Ascending aorta (tissue), 2 donors: ENCODE measurements at regions not wholly inside any gene's neighbourhood (a gene's known extent, or its start where the extent isn't known, plus 50 kb on each side); places are given as distances from the start of the nearest gene placed in this dataset.

Source experiments
- DNase-seq, 2 donors: peaks; one replicate each; pipeline ENCODE4 v3.0.0-alpha.2; 2019; ENCODE audit warnings: low spot score in 2 of 2
- H3K27ac ChIP-seq, 2 donors: fragments of 200-600 bp; sonication (generic); one replicate each; pipeline ENCODE4 v1.5.1; 2016 to 2017; ENCODE audit warnings: mild to moderate bottlenecking in 1 of 2
- H3K27me3 ChIP-seq: fragments of 200-600 bp; sonication (generic); one replicate; pipeline ENCODE4 v1.5.1; 2017
- H3K36me3 ChIP-seq, 2 donors: fragments of 200-600 bp; sonication (generic); one replicate each; pipeline ENCODE4 v1.5.1; 2016
- H3K4me1 ChIP-seq, 2 donors: fragments of 200-600 bp; sonication (generic); one replicate each; pipeline ENCODE4 v1.5.1; 2016 to 2017; ENCODE audit warnings: mild to moderate bottlenecking in 1 of 2
- H3K4me3 ChIP-seq, 2 donors: fragments of 200-600 bp; sonication (generic); one replicate each; pipeline ENCODE4 v1.5.1; 2016 to 2017; ENCODE audit warnings: mild to moderate bottlenecking in 1 of 2
- H3K9me3 ChIP-seq, 2 donors: fragments of 200-600 bp; sonication (generic); one replicate each; pipeline ENCODE4 v1.5.1; 2016
- intact Hi-C: fragments of 100-400 bp; cut with DNase I; formaldehyde crosslinking; loops from one replicate; pipeline ENCODE4 v1.15.1; 2023
- TF ChIP-seq, protein P1 (sequence below), 3 experiments: fragments of 200-600 bp in 2 of 3; fragments of 450-650 bp in 1 of 3; sonication (generic) in 2 of 3; IDR thresholded peaks; one replicate each; pipeline ENCODE4 v1.5.1; 2016 to 2019; ENCODE audit warnings: antibody characterized with exemption in 3 of 3, mild to moderate bottlenecking in 1 of 3, moderate library complexity in 1 of 3

DNA sequence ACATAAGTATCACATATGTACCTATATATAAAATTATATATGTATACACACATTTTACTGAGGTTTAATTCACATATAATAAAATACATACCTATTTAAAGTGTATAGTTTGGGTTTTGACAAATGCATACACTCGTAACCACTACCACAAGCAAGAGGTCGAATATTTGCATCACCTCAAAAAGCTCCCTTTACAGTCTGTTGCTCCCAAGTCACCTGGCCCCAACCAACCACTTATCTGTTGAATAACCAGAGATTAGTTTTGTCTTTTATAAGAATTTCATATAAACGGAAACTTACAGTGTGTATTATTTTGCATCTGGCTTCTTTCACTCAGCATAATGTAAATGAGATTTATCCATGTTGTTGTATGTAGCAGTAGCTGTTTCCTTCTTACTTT, 218.9 kb downstream of the MAT2B start:
- no peak for DNase-seq
- Histone ChIP-seq H3K9me3 (peaks cover 0 to 2% of the 10 kb centered on the region in 2 donors), H3K4me3 (no peak overlapping the region), H3K27me3 (no peaks in the 10 kb centered on the region), H3K27ac (no peak overlapping the region), H3K4me1 (no peaks in the 10 kb centered on the region), H3K36me3 (no peaks in the 10 kb centered on the region)
- TF ChIP-seq, protein P1, sequence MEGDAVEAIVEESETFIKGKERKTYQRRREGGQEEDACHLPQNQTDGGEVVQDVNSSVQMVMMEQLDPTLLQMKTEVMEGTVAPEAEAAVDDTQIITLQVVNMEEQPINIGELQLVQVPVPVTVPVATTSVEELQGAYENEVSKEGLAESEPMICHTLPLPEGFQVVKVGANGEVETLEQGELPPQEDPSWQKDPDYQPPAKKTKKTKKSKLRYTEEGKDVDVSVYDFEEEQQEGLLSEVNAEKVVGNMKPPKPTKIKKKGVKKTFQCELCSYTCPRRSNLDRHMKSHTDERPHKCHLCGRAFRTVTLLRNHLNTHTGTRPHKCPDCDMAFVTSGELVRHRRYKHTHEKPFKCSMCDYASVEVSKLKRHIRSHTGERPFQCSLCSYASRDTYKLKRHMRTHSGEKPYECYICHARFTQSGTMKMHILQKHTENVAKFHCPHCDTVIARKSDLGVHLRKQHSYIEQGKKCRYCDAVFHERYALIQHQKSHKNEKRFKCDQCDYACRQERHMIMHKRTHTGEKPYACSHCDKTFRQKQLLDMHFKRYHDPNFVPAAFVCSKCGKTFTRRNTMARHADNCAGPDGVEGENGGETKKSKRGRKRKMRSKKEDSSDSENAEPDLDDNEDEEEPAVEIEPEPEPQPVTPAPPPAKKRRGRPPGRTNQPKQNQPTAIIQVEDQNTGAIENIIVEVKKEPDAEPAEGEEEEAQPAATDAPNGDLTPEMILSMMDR (IDR thresholded peaks at IDR 0.05) = no peak
- intact Hi-C loops = no loop called here

- peaks cover 0 to 2% of the 10 kb centered on the region in 2 donors for H3K9me3 ChIP-seq
- no peak overlapping the region for H3K27ac ChIP-seq
- TF ChIP-seq, protein P1 (IDR thresholded peaks at IDR 0.05) = no peak
- no peaks in the 10 kb centered on the region for H3K4me1 ChIP-seq
- no peak for DNase-seq
- no peak overlapping the region for H3K4me3 ChIP-seq
- H3K36me3 ChIP-seq = no peaks in the 10 kb centered on the region
- no peaks in the 10 kb centered on the region for H3K27me3 ChIP-seq
- intact Hi-C loops = no loop called here
Observed at GRCh38 chr5:163727028-163727427, 221.6 kb downstream of the MAT2B start.

GRCh38 chr5:163730206-163730756, 224.9 kb downstream of the MAT2B start:
- peaks cover 0 to 2% of the 10 kb centered on the region in 2 donors for H3K9me3 ChIP-seq
- H3K27ac ChIP-seq = no peak overlapping the region
- no peaks in the 10 kb centered on the region for H3K36me3 ChIP-seq
- H3K4me3 ChIP-seq = no peak overlapping the region
- DNase-seq = no peak
- no peaks in the 10 kb centered on the region for H3K4me1 ChIP-seq
- intact Hi-C loops = no loop called here
- no peaks in the 10 kb centered on the region for H3K27me3 ChIP-seq
- TF ChIP-seq, protein P1 (IDR thresholded peaks at IDR 0.05) = no peak

- H3K4me1 ChIP-seq = no peaks in the 10 kb centered on the region
- no peak overlapping the region for H3K4me3 ChIP-seq
- no peak for DNase-seq
- H3K9me3 ChIP-seq = peaks cover 0 to 2% of the 10 kb centered on the region in 2 donors
- no peaks in the 10 kb centered on the region for H3K27me3 ChIP-seq
- TF ChIP-seq, protein P1 (IDR thresholded peaks at IDR 0.05) = no peak
- H3K27ac ChIP-seq = no peak overlapping the region
- H3K36me3 ChIP-seq = no peaks in the 10 kb centered on the region
- intact Hi-C loops = no loop called here
Observed at GRCh38 chr5:163731256-163731655, 225.8 kb downstream of the MAT2B start.

DNA sequence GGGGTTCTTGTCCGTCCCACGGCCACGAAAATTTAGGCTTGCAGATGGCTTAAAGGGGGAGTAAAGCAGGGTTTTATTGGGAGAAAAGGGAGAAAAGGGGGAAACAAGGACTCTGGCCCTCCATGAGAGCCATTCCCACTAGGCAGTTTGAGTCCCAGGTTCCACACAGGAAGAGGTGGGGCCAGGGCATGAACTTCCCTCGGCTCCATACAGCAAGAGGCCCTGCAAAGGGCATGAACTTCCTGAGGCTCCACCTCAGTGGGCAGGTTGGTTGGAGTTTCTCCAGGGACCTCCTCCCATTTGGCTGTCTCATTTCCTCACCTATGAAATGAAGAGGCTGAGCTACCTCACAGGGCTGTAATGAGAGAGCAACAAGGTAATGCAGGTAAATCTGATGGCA, 229.7 kb downstream of the MAT2B start:
- intact Hi-C loops = no loop called here
- DNase-seq = no peak

More for the DNA sequence above, 229.7 kb downstream of the MAT2B start:
- no peak overlapping the region for H3K27ac ChIP-seq
- H3K4me1 ChIP-seq = no peaks in the 10 kb centered on the region
- no peaks in the 10 kb centered on the region for H3K36me3 ChIP-seq
- no peak overlapping the region for H3K4me3 ChIP-seq
- no peaks in the 10 kb centered on the region for H3K27me3 ChIP-seq
- no peaks in the 10 kb centered on the region for H3K9me3 ChIP-seq
- TF ChIP-seq, protein P1 (IDR thresholded peaks at IDR 0.05) = no peak
